ENCODE measurements at regions not wholly inside any gene's neighbourhood (a gene's known extent, or its start where the extent isn't known, plus 50 kb on each side); places are given as distances from the start of the nearest gene placed in this dataset.

DNA sequence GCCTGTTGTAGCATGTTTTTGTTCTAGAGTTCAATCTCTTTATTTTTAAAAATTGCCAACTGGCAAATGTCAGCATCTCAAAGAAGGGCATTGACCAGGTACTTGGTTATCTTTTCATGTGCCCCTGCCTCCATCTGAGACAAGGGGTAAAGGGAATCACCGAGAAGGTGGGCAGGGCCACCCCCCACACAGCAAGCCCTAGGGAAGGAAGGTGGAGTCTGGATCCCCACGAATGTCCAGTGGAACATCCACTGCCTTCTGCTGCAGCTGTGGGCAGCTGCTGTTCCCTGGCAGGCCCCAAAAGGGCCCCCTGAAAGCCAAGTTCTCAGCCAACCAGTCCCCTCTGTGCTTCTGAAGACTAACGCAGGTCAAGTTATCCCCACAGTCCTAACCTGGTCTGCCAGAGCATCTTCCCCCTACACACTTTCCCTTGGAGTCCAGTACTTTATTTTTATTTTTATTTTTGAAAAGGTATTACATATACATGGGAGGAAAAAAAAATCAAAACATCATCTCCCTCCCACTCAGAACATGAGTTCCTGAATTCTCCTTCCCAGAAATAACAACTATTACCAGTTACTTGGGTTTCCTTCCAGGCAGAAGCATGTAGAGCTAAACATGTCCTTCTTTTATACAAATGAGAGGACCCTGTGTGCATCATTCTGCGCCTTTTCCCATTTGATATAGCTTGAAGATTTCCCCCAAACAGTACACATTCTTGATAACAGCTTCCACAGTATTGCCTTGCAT lies 253.7 kb downstream of the MAFB start:
- Histone ChIP-seq H3K36me3 (ENCODE audit: insufficient read depth, low read length) (no peaks in the 10 kb centered on the region), H3K79me2 (ENCODE audit: insufficient read depth, low read length) (no peaks in the 10 kb centered on the region), H3F3A (ENCODE audit: insufficient read depth, low read length) (no peaks in the 10 kb centered on the region), H3K9me3 (ENCODE audit: low read length) (no peaks in the 10 kb centered on the region), H3K4me1 (ENCODE audit: insufficient read depth, low read length, severe bottlenecking) (peaks cover 7% of the 10 kb centered on the region), H3K27ac (ENCODE audit: low read depth, low read length, poor library complexity, severe bottlenecking) (no peak overlapping the region), H4K20me1 (ENCODE audit: insufficient read depth, low read length) (no peaks in the 10 kb centered on the region), H3K4me3 (ENCODE audit: low read depth, low read length, poor library complexity, severe bottlenecking) (no peak overlapping the region), H3K27me3 (ENCODE audit: insufficient read depth, low read length) (no peaks in the 10 kb centered on the region), H2AFZ (ENCODE audit: low read length) (no peak overlapping the region), H3K4me2 (ENCODE audit: low read length) (no peak overlapping the region), H3K9me2 (ENCODE audit: low read depth, low read length) (no peaks in the 10 kb centered on the region), H3K9ac (ENCODE audit: low read length) (no peak overlapping the region)
- TF ChIP-seq, protein P1, sequence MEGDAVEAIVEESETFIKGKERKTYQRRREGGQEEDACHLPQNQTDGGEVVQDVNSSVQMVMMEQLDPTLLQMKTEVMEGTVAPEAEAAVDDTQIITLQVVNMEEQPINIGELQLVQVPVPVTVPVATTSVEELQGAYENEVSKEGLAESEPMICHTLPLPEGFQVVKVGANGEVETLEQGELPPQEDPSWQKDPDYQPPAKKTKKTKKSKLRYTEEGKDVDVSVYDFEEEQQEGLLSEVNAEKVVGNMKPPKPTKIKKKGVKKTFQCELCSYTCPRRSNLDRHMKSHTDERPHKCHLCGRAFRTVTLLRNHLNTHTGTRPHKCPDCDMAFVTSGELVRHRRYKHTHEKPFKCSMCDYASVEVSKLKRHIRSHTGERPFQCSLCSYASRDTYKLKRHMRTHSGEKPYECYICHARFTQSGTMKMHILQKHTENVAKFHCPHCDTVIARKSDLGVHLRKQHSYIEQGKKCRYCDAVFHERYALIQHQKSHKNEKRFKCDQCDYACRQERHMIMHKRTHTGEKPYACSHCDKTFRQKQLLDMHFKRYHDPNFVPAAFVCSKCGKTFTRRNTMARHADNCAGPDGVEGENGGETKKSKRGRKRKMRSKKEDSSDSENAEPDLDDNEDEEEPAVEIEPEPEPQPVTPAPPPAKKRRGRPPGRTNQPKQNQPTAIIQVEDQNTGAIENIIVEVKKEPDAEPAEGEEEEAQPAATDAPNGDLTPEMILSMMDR (IDR thresholded peaks at IDR 0.05; ENCODE audit: low read length) = no peak

DNA sequence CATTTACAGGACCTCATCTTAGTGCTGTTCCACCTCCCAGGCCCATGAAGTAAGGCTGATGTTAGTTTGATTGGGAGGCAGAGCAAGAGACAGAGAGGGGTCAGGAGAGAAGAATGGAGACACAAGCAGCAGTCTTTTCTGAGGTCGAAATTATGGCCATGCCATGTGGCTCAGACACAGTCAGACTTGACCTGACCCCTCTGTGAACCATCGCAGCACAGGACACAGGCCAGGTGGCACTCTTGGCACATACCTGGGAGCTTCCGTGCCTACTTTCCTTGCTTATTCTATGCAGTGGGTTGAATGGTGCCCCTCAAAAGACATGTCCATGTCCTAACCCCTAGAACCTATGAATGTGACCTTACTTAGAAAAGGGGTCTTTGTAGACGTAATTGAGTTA lies 254.9 kb downstream of the MAFB start:
- no peak overlapping the region for H3K4me3 ChIP-seq (ENCODE audit: low read depth, low read length, poor library complexity, severe bottlenecking)
- H3K4me2 ChIP-seq (ENCODE audit: low read length) = no peak overlapping the region

DNA sequence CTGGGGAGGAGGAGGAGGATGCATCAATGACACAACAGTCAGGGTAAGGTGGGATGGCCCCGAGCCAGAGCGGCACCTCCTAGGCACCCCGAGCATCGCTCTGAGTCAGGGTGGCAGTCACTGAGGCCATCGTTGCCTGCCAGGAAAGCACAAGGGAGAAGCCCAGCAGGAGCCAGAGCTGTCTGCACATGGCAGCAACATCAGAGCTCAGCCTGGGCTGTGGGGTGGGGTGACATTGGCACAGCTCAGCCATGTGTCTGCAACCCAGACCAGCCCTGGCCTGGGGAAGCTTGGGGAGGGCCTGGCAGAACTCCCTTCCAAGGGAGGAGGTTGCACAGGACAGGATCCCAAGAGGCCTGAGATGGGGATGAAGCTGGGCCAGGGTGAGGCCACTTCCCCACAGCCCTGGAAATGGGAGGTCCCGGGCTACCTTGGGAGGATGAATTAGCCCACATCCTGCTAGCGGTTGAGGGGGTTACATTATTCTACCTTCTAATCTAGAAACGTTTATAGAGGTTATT lies 255.6 kb downstream of the MAFB start:
- no peaks in the 10 kb centered on the region for H3K27me3 ChIP-seq (ENCODE audit: insufficient read depth, low read length)
- no peaks in the 10 kb centered on the region for H3K9me2 ChIP-seq (ENCODE audit: low read depth, low read length)
- no peak overlapping the region for H3K4me3 ChIP-seq (ENCODE audit: low read depth, low read length, poor library complexity, severe bottlenecking)
- peaks cover 7% of the 10 kb centered on the region for H3K4me1 ChIP-seq (ENCODE audit: insufficient read depth, low read length, severe bottlenecking)
- H2AFZ ChIP-seq (ENCODE audit: low read length) = no peak overlapping the region
- H3K27ac ChIP-seq (ENCODE audit: low read depth, low read length, poor library complexity, severe bottlenecking) = no peak overlapping the region
- no peaks in the 10 kb centered on the region for H3F3A ChIP-seq (ENCODE audit: insufficient read depth, low read length)
- H3K79me2 ChIP-seq (ENCODE audit: insufficient read depth, low read length) = no peaks in the 10 kb centered on the region
- H3K4me2 ChIP-seq (ENCODE audit: low read length) = no peak overlapping the region
- H3K9me3 ChIP-seq (ENCODE audit: low read length) = no peaks in the 10 kb centered on the region
- no peaks in the 10 kb centered on the region for H4K20me1 ChIP-seq (ENCODE audit: insufficient read depth, low read length)
- TF ChIP-seq, protein P1 (IDR thresholded peaks at IDR 0.05; ENCODE audit: low read length) = no peak
- TF ChIP-seq EZH2 (IDR thresholded peaks at IDR 0.05; ENCODE audit: borderline replicate concordance, low read length) = no peak
- no peaks in the 10 kb centered on the region for H3K36me3 ChIP-seq (ENCODE audit: insufficient read depth, low read length)
- H3K9ac ChIP-seq (ENCODE audit: low read length) = no peak overlapping the region

More for the DNA sequence above, 254.9 kb downstream of the MAFB start:
- Histone ChIP-seq H3K9me2 (ENCODE audit: low read depth, low read length) (no peaks in the 10 kb centered on the region), H3K4me1 (ENCODE audit: insufficient read depth, low read length, severe bottlenecking) (peaks cover 7% of the 10 kb centered on the region), H3K27ac (ENCODE audit: low read depth, low read length, poor library complexity, severe bottlenecking) (no peak overlapping the region), H3K9ac (ENCODE audit: low read length) (no peak overlapping the region), H3F3A (ENCODE audit: insufficient read depth, low read length) (no peaks in the 10 kb centered on the region), H3K9me3 (ENCODE audit: low read length) (no peaks in the 10 kb centered on the region), H3K36me3 (ENCODE audit: insufficient read depth, low read length) (no peaks in the 10 kb centered on the region), H3K27me3 (ENCODE audit: insufficient read depth, low read length) (no peaks in the 10 kb centered on the region), H4K20me1 (ENCODE audit: insufficient read depth, low read length) (no peaks in the 10 kb centered on the region), H2AFZ (ENCODE audit: low read length) (no peak overlapping the region), H3K79me2 (ENCODE audit: insufficient read depth, low read length) (no peaks in the 10 kb centered on the region)
- no peak for TF ChIP-seq EZH2 (IDR thresholded peaks at IDR 0.05; ENCODE audit: borderline replicate concordance, low read length)
- TF ChIP-seq, protein P1 (IDR thresholded peaks at IDR 0.05; ENCODE audit: low read length) = no peak
